ENCODE measurements at regions not wholly inside any gene's neighbourhood (a gene's known extent, or its start where the extent isn't known, plus 50 kb on each side); places are given as distances from the start of the nearest gene placed in this dataset.

GRCh38 chr1:230570724-230571360 lies 71.4 kb upstream of the COG2 start:
- in situ Hi-C loops (cut with MboI; ENCODE audit: low sequenced_read_pairs): no loop called here
- no peak overlapping the region for H3K4ac ChIP-seq (ENCODE audit: low read depth, low read length)

More at GRCh38 chr1:230570724-230571360, 71.4 kb upstream of the COG2 start:
- ChIA-PET POLR2A (ENCODE audit: unreplicated experiment) (no interaction called here), CTCF (no interaction called here)
- Histone ChIP-seq H3K4me3 (ENCODE audit: insufficient read depth, low read depth, low read length) (no peak overlapping the region), H2AK5ac (ENCODE audit: low read depth, low read length) (no peak overlapping the region), H4K20me1 (ENCODE audit: insufficient read depth, low read length) (no peaks in the 10 kb centered on the region), H3K9ac (ENCODE audit: low read depth, low read length) (no peak overlapping the region), H3K9me3 (ENCODE audit: control insufficient read depth, insufficient read depth, low read length) (no peaks in the 10 kb centered on the region), H3K56ac (ENCODE audit: extremely low read depth, insufficient read depth, low read length) (no peak overlapping the region), H3K79me1 (ENCODE audit: low read depth in 1 of 2, low read length in 2 of 2) (no peaks in the 10 kb centered on the region), H4K91ac (ENCODE audit: insufficient read depth, low read depth, low read length) (no peak overlapping the region), H3K9me1 (ENCODE audit: insufficient read depth, low read length) (no peaks in the 10 kb centered on the region), H3K27ac (ENCODE audit: insufficient read depth, low read length) (no peak overlapping the region), H2AK9ac (replicated peaks; ENCODE audit: low read depth, low read length, poor library complexity) (no peak overlapping the region), H2BK120ac (ENCODE audit: low read depth, low read length) (no peak overlapping the region), H2AFZ (replicated peaks; ENCODE audit: low read length, poor library complexity) (no peak overlapping the region), H2BK20ac (ENCODE audit: low read depth, low read length) (no peak overlapping the region), H3K4me1 (ENCODE audit: control insufficient read depth, insufficient read depth, low read length) (no peaks in the 10 kb centered on the region), H3K18ac (ENCODE audit: low read depth, low read length) (no peak overlapping the region), H2BK15ac (ENCODE audit: low read depth, low read length) (no peak overlapping the region), H4K8ac (ENCODE audit: low read depth in 2 of 2, low read length in 2 of 2) (no peak overlapping the region), H3K4me2 (ENCODE audit: low read depth, low read length) (no peak overlapping the region), H2BK5ac (ENCODE audit: low read depth, low read length, poor library complexity, severe bottlenecking) (no peak overlapping the region), H3K14ac (replicated peaks; ENCODE audit: low read depth, low read length) (no peak overlapping the region), H4K5ac (ENCODE audit: low read depth, low read length) (no peak overlapping the region), H3K27me3 (ENCODE audit: control insufficient read depth, insufficient read depth, low read length) (no peaks in the 10 kb centered on the region), H3K36me3 (ENCODE audit: control insufficient read depth, insufficient read depth, low read length) (no peaks in the 10 kb centered on the region), H3K23ac (ENCODE audit: low read depth, low read length) (no peak overlapping the region)
- DNase-seq: no peak
- no peak for ATAC-seq (ENCODE audit: low read depth)
- no TSS peak for BruUV-seq (replicated peaks)
- dilution Hi-C loops (cut with HindIII; ENCODE audit: low sequenced_read_pairs, unreplicated experiment): no loop called here
- no peak for TF ChIP-seq FOS (IDR thresholded peaks at IDR 0.05; ENCODE audit: low read depth, low read length)
- TF ChIP-seq RFX5 (IDR thresholded peaks at IDR 0.05; ENCODE audit: low read depth, low read length): no peak
- TF ChIP-seq MAFK (IDR thresholded peaks at IDR 0.05; ENCODE audit: low read depth, low read length): no peak
- no peak for TF ChIP-seq CEBPB (IDR thresholded peaks at IDR 0.05; ENCODE audit: low read depth, low read length)
- TF ChIP-seq CHD1 (IDR thresholded peaks at IDR 0.05; ENCODE audit: low read depth, low read length): no peak
- TF ChIP-seq USF2 (IDR thresholded peaks at IDR 0.05; ENCODE audit: low read depth, low read length): no peak
- TF ChIP-seq BHLHE40 (IDR thresholded peaks at IDR 0.05; ENCODE audit: low read depth, low read length): no peak
- no peak for TF ChIP-seq NFE2L2 (IDR thresholded peaks at IDR 0.05; ENCODE audit: low read depth, low read length)
- TF ChIP-seq RCOR1 (IDR thresholded peaks at IDR 0.05; ENCODE audit: insufficient replicate concordance, low read length): no peak
- no peak for TF ChIP-seq CTCF (conservative IDR thresholded peaks at IDR 0.05; ENCODE audit: low read depth, low read length)
- TF ChIP-seq MXI1 (IDR thresholded peaks at IDR 0.05; ENCODE audit: borderline replicate concordance, low read depth, low read length): no peak
- no peak for TF ChIP-seq RAD21 (IDR thresholded peaks at IDR 0.05; ENCODE audit: low read length)
- no CpG with 5 or more reads among the region's 4 CpGs for WGBS, 2 experiments (ENCODE audit: extremely low coverage in 2 of 2, insufficient read length in 1 of 2)
- intact Hi-C loops (cut with micrococcal nuclease): no loop called here
